HG03066 (cell line): ENCODE measurements at regions not wholly inside any gene's neighbourhood (a gene's known extent, or its start where the extent isn't known, plus 50 kb on each side); places are given as distances from the start of the nearest gene placed in this dataset.

Source experiments
- ATAC-seq: cut with Tn5 transposase; IDR thresholded peaks from one replicate; pipeline ENCODE4 v1.9.1; 2021; ENCODE audit warnings: low read depth; ENCODE audit not compliant: unreplicated experiment

- no peak for ATAC-seq
Measured at GRCh38 chr11:23232652-23233051, 372.4 kb upstream of the CCDC179 start.

GRCh38 chr11:23233075-23233474 is 372.8 kb upstream of the CCDC179 start:
- ATAC-seq: no peak

GRCh38 chr11:23236826-23237555 is 376.7 kb upstream of the CCDC179 start:
- no peak for ATAC-seq

GRCh38 chr11:23252426-23252825 is 392.2 kb upstream of the CCDC179 start:
- ATAC-seq: no peak

GRCh38 chr11:23257088-23257487 is 396.8 kb upstream of the CCDC179 start:
- ATAC-seq: no peak

- no peak for ATAC-seq
Measured at GRCh38 chr11:23257556-23257955, 397.3 kb upstream of the CCDC179 start.

- no peak for ATAC-seq
Measured at GRCh38 chr11:23263466-23263865, 403.2 kb upstream of the CCDC179 start.

GRCh38 chr11:23272095-23272494 is 411.8 kb upstream of the CCDC179 start:
- no peak for ATAC-seq

- no peak for ATAC-seq
Measured at GRCh38 chr11:23278121-23278520, 417.8 kb upstream of the CCDC179 start.

GRCh38 chr11:23280088-23280487 is 419.8 kb upstream of the CCDC179 start:
- no peak for ATAC-seq

GRCh38 chr11:23283666-23284065 is 423.4 kb upstream of the CCDC179 start:
- no peak for ATAC-seq

GRCh38 chr11:23284631-23285030 is 424.4 kb upstream of the CCDC179 start:
- no peak for ATAC-seq

GRCh38 chr11:23288003-23288783 is 427.9 kb upstream of the CCDC179 start:
- no peak for ATAC-seq

- ATAC-seq: no peak
Measured at GRCh38 chr11:23295241-23295640, 435.0 kb upstream of the CCDC179 start.

- ATAC-seq: no peak
Measured at GRCh38 chr11:23308041-23308440, 447.8 kb upstream of the CCDC179 start.

GRCh38 chr11:23310276-23310675 is 450.0 kb upstream of the CCDC179 start:
- ATAC-seq: no peak

GRCh38 chr11:23311986-23312940 is 452.0 kb upstream of the CCDC179 start:
- no peak for ATAC-seq

- no peak for ATAC-seq
Measured at GRCh38 chr11:23313001-23313400, 452.7 kb upstream of the CCDC179 start.

- ATAC-seq: no peak
Measured at GRCh38 chr11:23314162-23314561, 453.9 kb upstream of the CCDC179 start.

- no peak for ATAC-seq
Measured at GRCh38 chr11:23315286-23315685, 455.0 kb upstream of the CCDC179 start.

GRCh38 chr11:23317816-23318215 is 457.5 kb upstream of the CCDC179 start:
- ATAC-seq: no peak
